Activated CD8-positive, alpha-beta memory T cell treated with anti-CD3 and anti-CD28 coated beads for 36 hours (primary cell): ENCODE measurements at regions not wholly inside any gene's neighbourhood (a gene's known extent, or its start where the extent isn't known, plus 50 kb on each side); places are given as distances from the start of the nearest gene placed in this dataset.

Experiments used
- CTCF ChIA-PET: fragments of 350-600 bp; sonication (Branson Sonifier 250); formaldehyde crosslinking; loops from one replicate; lab custom pipeline; 2021; ENCODE audit warnings: antibody characterized with exemption; lab: Charles Lee
- POLR2A ChIA-PET: fragments of 350-600 bp; sonication (Branson Sonifier 250); formaldehyde crosslinking; loops from one replicate; lab custom pipeline; 2021; ENCODE audit warnings: antibody characterized with exemption; lab: Charles Lee

DNA sequence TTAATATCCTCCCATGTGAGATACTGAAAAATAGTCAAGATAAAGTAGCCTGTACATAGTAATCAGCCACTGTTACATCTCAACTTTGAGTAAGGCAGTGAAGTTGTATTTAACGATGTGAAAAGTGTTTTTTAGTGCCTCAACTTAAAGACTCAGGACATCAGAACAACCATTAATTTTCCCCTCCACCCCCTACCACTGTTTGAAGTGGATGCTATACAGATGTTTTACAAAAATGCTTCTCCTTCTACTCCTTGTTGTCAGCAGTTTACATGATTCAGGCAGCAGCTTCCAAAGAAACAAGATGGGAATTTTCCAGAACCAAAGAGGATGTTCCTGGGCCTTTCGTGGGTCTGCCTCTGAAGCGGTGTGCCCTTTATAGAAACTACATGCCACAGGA lies 143.6 kb downstream of the RPAP3 start:
- ChIA-PET CTCF (no interaction called here), POLR2A (no interaction called here)

DNA sequence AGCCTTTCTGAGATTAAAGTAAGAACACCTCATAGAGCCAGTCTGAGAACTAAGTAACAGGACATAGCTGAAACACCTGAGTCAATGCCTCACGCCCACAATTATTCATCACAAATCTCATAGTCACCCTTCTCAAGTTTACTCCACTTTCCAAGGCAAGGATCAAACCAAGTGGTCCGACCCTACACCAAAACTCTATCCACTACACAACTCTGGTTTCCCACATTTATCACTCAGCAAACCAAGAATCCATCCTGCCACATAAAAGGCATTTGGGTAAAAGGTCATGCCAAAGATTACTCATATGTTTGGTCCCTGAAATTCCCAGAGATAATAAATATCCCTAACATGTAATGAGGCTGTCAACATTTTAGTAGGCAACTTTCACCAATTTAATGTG lies 144.1 kb downstream of the RPAP3 start:
- CTCF ChIA-PET, result no interaction called here
- POLR2A ChIA-PET, result no interaction called here

DNA sequence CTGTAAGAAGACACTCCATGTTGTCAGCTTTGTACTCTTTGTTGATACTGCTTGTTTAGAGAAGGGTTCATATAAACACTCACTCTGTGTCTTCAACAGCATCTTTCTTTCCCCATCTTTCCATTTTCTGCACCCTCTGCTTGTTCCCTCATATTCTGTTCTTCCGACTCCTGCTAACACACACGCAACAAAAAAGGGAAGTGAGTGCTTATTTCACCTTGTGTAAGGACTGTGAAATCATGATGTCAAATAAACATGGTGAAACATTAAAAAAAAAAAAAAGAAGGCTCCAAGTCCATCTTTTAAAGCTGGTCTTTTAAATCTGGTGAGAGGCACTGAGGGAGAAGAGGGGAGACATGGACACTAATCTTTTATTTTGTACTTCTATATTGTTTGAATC lies 145.4 kb downstream of the RPAP3 start:
- ChIA-PET CTCF (interaction anchor here (0.6 kb wide), 1 partner anchor 45 kb away, joined by 3 read pairs; no protein-coding TSS in a partner anchor), POLR2A (no interaction called here)

DNA sequence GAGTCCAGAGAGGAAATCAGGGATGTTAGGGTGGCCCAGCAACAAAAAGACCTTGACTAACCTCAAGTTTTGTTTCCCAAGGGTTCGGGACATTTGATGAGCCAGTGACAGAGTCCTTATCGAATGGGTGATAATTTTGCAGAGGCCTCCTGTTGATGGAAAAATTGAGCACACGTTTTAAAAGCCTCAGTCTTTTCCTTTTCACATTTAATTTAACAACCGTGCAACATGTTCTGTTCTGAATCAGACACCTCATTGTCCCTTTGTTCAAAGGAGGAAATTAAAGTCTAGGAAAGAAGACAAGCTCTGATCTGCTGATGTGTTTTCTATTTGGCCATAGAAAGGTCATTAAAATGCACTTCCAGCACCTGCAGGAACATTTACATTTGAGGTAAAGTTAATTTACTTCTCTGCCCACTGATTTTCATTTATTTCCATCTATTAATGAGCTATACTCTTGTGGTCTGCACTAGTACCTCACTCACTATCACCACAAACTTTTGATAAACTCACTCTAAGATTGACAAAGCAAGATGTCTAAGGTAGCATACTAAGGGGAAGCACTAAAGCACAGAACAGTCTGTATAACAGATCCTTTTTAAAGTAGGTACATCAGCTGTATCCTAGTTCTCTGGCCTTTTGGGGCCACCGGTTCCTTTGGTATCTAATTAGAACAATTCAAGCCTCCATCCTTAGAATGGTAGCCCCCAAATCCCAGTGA lies 147.0 kb downstream of the RPAP3 start:
- POLR2A ChIA-PET, result no interaction called here
- CTCF ChIA-PET, result no interaction called here

GRCh38 chr12:47557386-47557785 lies 148.4 kb downstream of the RPAP3 start:
- ChIA-PET POLR2A (no interaction called here), CTCF (no interaction called here)

DNA sequence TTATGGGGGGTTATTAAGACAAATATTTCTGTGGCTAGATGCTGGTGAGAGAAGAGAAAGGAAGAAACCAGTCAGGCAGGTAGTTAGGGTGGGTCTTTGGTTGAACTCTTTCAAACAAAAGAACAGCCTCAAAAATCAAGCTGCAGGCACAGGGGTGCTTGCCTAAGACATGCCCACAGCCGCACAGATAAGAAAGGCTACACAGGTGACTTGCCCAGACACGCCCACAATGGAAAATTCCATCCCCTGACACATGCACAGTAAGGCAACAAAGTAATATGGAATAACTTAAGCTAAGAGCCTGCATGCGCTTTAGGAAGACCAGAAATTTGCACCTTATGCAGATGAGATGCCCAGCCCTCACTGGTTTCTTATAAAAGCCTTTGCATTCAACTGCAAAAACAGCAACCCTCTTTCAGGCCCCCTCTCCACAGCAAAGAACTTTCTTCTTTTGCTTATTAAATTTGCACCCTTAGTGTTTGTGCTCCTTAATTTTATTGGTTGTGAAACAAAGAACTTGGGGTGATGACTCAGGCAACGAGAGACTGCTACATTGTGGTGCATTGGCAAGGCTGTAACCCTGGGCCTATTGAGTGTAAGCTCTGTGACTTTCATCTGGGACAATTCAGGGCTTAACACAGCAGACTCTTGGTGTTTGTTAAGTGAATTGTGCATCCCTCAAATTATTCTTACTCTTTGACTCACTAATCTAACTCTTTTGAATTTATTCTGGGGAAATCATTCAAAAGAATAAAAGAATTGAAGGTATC lies 149.4 kb downstream of the RPAP3 start:
- CTCF ChIA-PET, result no interaction called here

DNA sequence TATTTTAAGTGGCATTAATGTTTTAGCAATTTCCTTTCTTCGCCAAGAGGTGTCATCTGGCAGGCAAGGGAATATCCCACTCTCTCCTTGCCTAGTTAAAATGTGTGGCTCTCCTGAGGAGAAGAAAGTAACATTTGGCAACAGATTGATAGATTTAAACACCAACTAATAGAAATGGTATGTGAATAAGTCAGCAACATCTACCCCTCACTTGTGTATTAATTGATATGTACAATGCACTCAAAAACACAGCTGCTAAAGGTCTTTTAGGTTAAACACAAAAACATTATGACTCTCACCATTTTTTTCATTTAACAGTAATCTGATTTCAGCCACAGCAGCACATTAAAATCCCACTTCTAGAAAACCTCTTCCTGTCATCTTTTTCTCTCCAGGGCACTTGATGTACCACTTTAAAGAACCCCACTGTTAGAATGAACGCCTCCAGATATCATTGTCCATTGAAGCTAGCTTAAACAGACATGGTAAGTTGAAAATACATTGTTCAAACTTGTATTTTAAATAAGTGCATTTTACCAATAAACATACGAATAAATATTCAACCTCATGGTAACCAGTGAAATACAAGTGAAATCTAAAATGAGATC lies 151.7 kb downstream of the RPAP3 start:
- CTCF ChIA-PET, result no interaction called here

More for the DNA sequence above, 149.4 kb downstream of the RPAP3 start:
- POLR2A ChIA-PET, result no interaction called here

DNA sequence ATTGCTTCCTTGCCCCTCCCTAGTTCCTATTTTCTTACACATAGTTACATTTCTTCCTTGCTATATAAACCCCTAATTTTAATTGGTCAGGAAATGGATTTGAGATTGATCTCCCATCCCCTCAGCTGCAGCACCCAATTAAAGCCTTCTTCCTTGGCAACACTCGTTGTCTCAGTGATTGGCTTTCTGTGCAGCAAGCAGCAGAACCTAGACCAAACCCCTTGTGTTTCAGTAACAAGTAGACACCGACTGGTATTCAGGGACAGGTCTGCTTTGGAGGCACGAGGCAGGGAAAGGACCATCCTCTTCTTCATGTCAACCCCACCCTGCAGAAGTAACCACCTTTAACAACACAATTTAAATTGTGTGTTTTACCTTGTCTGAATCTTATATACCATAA lies 152.6 kb downstream of the RPAP3 start:
- ChIA-PET POLR2A (no interaction called here), CTCF (no interaction called here)

More for the DNA sequence above, 151.7 kb downstream of the RPAP3 start:
- POLR2A ChIA-PET, result no interaction called here

DNA sequence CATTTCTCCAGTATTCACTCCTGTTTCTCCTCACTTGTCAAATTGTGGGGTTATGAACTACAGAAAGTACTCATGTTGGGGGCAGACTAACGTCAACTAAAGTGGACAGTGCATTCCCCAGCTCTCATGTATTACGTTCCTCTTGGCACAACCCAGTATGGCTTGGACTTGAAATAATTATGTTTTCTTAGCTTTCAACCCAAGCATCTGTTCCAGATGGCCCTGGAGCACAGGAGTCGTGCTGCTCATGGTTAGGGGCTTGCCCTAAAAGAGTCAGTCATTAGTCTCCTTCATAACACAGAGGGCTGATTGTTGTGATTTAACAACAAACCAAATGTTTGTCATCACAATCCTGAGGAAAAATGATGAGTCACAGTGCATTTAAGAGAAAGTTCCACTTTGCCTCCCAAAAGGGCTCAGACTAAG lies 154.4 kb downstream of the RPAP3 start:
- POLR2A ChIA-PET, result no interaction called here
- CTCF ChIA-PET, result no interaction called here

GRCh38 chr12:47549258-47549657 lies 156.6 kb downstream of the RPAP3 start:
- ChIA-PET POLR2A (no interaction called here), CTCF (no interaction called here)

GRCh38 chr12:47548401-47548800 lies 157.4 kb downstream of the RPAP3 start:
- CTCF ChIA-PET, result no interaction called here
- POLR2A ChIA-PET, result no interaction called here

DNA sequence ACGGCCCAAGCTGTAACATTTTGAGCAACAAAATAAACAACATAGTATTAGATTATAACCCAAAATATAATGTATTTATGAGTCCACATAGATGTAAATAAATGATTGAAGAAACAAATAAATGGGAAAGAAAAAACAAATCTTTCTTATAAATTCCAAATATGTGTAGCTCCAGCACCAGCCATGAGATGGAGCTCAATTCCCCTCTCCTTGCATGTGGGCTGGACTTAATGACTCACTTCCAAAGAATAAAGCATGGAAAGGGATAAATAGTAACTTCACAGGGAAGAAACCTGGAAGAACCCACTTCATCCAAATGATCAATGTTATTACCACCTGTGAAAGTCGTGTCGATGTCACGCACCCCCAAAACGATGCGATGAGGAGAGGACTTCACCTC lies 158.8 kb downstream of the RPAP3 start:
- ChIA-PET POLR2A (no interaction called here), CTCF (no interaction called here)

- CTCF ChIA-PET, result no interaction called here
- POLR2A ChIA-PET, result no interaction called here
Measured at GRCh38 chr12:47545938-47546609, 159.8 kb downstream of the RPAP3 start.

- POLR2A ChIA-PET, result no interaction called here
- CTCF ChIA-PET, result no interaction called here
Measured at GRCh38 chr12:47534695-47535094, 171.1 kb downstream of the RPAP3 start.

DNA sequence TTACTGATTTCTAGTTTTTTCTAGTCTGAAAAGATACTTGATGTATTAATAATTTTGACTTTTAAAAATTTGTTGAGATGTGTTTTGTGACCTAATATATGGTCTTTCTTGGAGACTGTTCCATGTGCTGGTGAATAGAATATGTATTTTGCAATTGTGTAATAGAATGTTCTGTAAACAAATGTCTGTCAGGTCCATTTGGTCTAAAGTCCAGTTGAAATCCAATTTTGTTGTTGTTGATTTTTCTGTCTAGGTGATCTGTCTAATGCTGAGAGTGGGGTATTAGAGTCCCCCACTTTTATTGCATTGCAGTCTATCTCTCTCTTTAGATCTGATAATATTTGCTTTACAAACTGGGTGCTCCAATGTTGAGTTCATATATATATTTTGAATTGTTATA lies 175.8 kb downstream of the RPAP3 start:
- CTCF ChIA-PET, result no interaction called here
- POLR2A ChIA-PET, result no interaction called here

- CTCF ChIA-PET, result no interaction called here
- POLR2A ChIA-PET, result no interaction called here
Measured at GRCh38 chr12:47527816-47528215, 178.0 kb downstream of the RPAP3 start.

DNA sequence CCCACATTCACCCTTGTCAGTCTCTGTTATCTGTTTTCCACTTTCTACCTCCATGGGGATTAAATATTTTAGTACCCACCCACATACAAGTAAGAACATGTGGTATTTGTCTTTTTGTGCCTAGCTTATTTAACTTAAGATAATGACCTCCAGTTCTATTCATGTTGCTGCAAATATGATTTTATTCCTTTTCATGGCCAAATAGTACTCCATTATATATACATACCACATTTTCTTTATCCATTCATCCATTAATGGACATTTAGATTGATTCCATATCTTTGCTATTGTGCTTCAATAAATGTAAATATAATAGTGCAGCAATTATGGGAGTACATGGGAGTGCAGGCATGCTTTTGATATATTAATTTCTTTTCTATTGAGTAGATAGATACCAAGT lies 185.8 kb downstream of the RPAP3 start:
- ChIA-PET CTCF (no interaction called here), POLR2A (no interaction called here)

DNA sequence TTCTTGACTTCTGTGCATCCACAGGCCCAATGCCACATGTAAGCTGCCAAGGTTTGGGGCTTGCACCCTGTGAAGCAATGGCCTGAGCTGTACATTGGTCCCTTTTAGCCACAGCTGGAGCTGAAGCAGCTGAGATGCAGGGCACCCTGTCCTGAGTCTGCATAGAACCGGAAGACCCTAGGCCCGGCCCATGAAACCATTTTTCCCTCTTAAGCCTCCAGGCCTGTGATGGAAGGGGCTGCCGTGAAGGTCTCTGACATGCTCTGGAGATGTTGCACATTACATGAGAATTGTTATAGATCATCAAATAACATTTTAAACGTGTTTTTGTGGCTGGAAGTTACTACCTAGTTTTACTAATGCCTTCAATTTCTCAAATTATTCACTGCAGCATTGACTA lies 188.7 kb downstream of the RPAP3 start:
- ChIA-PET POLR2A (no interaction called here), CTCF (no interaction called here)

DNA sequence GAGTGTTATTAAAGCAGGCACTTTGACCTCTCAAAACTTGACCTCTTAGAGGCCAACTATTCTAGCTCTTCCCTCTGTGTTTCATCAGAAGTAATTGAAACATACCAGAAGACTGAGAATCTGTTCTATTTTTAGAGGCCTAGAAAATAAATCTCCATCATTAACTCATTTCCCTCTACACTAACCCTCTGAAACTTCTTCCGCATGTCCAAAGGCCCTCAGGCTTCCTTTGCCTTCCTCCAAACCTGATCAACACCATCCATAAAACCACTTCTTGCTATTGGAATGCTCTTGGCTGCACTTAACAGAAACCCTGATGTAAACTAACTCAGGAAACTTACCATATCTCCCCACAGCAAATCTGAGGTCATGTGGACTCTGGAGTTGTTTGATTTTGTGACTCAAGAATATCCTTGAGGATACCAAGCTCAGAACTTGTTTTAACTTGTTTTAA lies 196.4 kb downstream of the RPAP3 start:
- ChIA-PET CTCF (no interaction called here), POLR2A (no interaction called here)

DNA sequence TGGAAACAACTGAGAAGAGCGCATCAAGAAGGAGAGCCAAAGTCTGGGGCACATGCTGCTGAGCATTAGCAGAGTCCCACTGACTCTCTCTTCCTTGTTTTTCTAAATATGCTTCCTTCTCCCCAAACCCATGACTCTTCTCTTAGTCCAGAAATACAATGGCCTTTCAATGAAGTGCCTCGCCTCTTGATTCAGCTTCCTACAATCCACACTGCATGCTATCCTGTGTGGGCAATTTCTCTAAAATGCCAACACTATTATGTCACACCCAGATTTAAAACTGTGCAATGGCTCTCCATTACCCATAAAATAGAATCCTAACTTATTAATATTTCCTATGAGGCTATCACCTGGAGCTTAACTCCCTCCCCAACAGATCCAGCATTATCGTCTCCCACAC lies 198.6 kb downstream of the RPAP3 start:
- POLR2A ChIA-PET, result no interaction called here
- CTCF ChIA-PET, result no interaction called here
